ENCODE measurements at regions not wholly inside any gene's neighbourhood (a gene's known extent, or its start where the extent isn't known, plus 50 kb on each side); places are given as distances from the start of the nearest gene placed in this dataset.

GRCh38 chr12:93315385-93315906 is 62.3 kb upstream of the NUDT4 start:
- no peak for DNase-seq (ENCODE audit: low read depth, low spot score)
- no peak overlapping the region for H3K27ac ChIP-seq

GRCh38 chr12:93315907-93316622 is 61.7 kb upstream of the NUDT4 start:
- DNase-seq (ENCODE audit: low read depth, low spot score) = no peak
- H3K27ac ChIP-seq = no peak overlapping the region

DNA sequence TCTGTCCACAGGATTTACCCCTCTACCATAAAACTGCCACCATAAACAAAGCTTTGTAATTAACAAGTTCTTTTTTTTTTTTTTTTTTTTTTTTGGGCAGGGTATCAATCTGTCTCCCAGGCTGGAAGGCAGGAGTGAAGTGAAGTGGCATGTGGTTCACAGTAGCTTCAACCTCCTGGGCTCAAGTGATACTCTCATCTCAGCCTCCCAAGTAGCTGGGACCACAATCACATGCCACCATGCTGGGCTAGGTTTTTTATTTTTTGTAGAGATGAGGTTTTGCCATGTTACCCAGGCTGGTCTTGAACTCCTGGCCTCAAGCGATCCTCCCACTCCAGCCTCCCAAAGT is 61.1 kb upstream of the NUDT4 start:
- DNase-seq (ENCODE audit: low read depth, low spot score) = no peak
- no peak overlapping the region for H3K27ac ChIP-seq

DNA sequence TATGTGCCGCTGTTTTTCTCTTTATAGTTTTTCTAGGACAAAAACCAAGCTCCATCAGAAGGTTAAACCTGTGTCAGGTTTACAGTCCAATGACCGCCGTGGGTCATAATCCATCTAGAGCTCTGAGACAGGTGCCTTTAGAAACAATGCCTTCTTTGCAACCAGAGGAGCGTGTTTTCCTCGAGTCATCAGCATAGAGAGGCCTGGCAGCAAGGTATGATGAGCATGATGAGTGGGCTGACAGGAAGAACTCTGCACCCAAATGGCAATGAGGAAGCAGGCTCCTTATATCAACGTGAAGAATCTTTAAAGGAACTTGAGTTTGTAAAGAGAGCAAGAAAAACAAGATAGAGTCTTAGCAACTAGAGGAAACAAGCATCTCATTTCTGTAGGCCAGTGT is 60.5 kb upstream of the NUDT4 start:
- H3K27ac ChIP-seq = peak overlapping the region; percentile 11
- peak; percentile 31 for DNase-seq (ENCODE audit: low read depth, low spot score)

GRCh38 chr12:93318720-93319522 is 58.8 kb upstream of the NUDT4 start:
- no peak for DNase-seq (ENCODE audit: low read depth, low spot score)
- H3K27ac ChIP-seq = peak overlapping the region; percentile 0

DNA sequence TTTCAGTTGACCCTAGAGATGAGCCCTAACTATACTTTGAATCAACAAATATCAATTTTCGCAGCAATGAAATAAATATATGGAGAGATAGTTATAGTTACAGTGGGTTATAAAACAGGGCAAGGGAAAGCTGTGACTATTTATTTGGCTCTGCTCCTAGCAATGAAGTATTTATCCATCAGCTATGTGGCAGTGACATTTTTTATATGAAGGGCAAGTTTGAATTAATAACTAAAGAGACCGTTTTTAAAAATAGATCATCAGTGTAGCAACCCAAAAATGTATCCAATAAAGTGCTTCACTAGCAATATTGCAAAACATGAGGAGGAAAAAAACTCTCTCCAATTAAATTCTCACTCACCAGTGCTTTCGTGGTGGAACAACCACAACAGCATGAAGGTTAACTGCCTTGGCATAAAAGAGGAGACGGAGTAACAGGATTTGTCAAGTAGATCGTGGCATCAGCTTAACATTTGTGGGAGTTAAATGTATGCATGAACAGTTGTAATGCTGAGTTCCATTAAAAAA is 58.1 kb upstream of the NUDT4 start:
- H3K27ac ChIP-seq = peak overlapping the region; percentile 0
- DNase-seq (ENCODE audit: low read depth, low spot score) = no peak

- H3K27ac ChIP-seq = peak overlapping the region; percentile 77
- peak; percentile 31 for DNase-seq (ENCODE audit: low read depth, low spot score)
Observed at GRCh38 chr12:93322784-93323183, 54.9 kb upstream of the NUDT4 start.

GRCh38 chr12:93323625-93324329 is 53.9 kb upstream of the NUDT4 start:
- H3K27ac ChIP-seq = peak overlapping the region; percentile 77
- no peak for DNase-seq (ENCODE audit: low read depth, low spot score)

DNA sequence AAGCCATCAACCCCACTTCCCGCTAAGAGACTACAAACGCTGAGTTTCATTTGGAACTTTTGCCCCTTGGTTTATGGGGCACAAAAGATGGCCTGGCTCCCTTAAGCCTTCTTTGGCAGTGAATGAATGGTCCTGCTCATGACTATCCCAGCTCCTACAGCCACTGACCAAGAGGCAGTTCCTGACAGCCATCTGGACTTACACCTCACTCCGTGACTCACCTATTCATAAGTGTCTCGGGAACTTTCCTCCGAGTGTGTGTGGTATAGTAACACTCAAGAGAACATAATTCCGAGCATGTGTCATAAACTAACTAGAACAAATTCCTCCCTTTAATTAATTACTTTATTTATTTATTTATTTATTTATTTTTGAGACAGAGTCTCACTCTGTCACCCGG is 51.9 kb upstream of the NUDT4 start:
- peak; percentile 68 for DNase-seq (ENCODE audit: low read depth, low spot score)
- H3K27ac ChIP-seq = peak overlapping the region; percentile 17

Data from epithelial cell of prostate (primary cell).